HG03103 (cell line): ENCODE measurements at regions not wholly inside any gene's neighbourhood (a gene's known extent, or its start where the extent isn't known, plus 50 kb on each side); places are given as distances from the start of the nearest gene placed in this dataset.

Experiments used
- ATAC-seq: cut with Tn5 transposase; IDR thresholded peaks from one replicate; pipeline ENCODE4 v1.9.1; 2021; ENCODE audit warnings: low read depth; ENCODE audit not compliant: unreplicated experiment

DNA sequence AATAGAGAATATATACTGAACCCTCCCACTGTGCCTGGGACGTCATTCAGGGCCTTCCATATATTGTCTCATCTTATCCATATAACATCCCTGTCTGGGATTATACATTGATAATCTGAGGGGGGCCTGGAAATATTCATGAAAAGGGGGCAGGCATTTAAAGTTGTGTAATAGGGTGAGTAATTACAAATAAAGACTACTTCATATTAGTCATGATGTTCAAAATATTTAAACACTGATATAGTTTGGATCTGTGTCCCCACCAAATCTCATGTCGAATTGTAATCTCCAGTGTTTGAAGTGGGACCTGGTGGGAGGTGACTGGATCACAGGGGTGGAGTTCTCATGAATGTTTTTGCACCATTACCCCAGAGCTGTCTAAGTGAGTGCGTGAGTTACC lies 97.8 kb downstream of the AQP9 start:
- ATAC-seq: no peak

DNA sequence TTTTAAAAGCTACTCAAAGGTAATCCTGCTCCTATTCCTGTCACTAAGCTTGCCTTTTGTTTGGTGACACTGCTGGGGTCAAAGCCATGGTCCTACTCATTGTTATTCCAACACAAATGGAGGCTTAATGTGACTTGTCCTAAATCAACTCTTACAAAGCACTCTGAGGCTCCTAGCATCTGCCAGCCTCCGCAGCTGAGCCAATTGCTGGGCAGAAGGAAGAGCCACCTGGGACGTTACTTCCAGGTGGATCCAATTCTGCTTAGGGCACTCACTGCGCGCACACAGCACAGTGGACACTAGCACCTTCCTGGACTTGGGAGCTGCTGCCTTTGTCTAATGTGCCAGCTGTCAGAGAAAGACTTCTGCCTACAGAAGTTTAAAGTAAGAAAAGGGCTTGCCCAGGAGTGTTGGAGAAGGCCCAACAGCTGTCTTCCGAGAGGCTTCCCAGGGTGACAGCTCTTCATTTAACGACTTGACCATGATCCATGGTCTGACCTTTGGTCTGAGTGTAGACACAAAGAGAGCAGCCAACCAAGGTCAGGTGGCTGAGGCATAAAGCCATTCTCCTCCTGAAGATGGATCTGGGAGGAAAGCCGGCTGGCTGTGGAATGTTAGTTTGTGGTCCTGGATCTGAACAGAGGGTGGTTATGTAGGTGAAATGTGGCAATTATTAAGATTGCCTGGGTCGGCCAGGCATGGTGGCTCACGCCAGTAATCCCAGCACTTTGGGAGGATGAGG lies 102.2 kb downstream of the AQP9 start:
- no peak for ATAC-seq

DNA sequence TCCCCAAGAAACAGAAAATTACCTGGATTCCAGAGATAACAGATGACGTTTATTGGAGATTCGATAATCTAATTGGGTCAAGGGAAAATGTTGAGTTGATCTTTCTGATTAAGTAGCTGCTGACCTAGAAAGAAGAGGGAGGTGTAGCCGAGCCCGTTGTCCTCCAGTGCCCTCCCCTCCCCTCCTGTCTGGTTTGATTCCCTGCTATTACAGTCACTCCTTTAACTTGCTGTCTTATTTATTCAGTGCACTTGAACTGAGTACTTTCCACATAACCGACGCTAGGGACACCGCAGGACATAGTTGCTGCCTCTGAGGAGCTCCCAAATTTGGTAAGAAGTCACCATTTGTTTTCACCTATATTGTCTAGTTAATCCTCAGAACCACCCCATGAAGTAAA lies 103.7 kb downstream of the AQP9 start:
- no peak for ATAC-seq

DNA sequence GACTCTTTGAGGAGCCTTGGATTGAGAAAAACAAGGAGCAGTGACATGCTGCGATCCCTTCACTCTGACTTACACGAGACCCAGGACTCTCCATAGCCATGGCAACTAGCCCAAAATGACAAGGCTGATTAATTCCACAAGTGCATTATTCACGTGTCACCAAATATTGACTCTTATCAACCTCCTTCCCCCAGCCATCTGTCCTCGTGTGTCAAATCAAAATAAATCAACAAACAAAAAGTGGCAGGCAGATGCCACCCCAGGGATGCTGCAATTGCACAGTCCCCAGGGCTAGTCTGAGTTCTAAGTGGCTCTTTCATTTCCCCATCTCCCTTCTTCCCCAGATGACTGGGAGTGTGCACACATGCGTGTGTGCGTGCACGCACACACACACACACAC lies 104.9 kb downstream of the AQP9 start:
- ATAC-seq: no peak

DNA sequence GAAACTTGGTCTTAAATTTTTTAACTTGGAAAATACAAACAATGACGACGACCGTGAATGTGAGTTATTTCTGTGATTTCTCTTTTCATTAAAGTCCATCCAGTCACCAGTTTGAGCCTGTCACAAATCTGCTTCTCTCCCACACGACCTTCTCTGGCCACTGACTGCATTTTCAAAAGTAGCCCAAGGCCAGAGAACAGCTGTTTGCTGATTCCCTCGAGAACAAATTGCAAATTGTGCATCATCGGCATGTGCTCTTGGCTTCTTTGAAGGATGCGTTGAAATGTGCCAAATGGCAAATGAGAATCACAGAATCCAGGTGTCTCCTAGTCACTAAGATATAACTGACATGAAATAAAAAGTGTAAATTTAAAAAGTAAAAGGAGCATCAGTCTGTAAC lies 106.4 kb downstream of the AQP9 start:
- no peak for ATAC-seq

DNA sequence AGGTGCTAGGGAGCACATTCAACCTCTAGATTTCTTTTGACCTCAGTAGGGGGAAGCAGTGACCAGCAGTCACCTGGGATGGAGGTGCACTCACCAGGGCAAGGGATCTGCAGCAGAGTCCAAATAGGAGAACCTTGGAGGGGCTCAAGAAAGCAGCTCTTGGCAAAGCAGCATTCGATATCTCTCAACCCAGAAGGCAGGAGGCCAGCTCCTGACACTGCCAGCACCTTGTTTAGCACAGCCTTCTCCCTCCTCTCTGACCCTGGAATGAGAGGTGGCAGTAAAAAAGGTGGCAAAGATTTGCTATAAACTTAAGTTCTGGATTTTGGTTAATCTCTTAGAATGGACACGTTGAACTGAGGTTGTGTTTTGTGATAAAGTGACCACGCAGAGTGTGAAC lies 107.9 kb downstream of the AQP9 start:
- no peak for ATAC-seq

DNA sequence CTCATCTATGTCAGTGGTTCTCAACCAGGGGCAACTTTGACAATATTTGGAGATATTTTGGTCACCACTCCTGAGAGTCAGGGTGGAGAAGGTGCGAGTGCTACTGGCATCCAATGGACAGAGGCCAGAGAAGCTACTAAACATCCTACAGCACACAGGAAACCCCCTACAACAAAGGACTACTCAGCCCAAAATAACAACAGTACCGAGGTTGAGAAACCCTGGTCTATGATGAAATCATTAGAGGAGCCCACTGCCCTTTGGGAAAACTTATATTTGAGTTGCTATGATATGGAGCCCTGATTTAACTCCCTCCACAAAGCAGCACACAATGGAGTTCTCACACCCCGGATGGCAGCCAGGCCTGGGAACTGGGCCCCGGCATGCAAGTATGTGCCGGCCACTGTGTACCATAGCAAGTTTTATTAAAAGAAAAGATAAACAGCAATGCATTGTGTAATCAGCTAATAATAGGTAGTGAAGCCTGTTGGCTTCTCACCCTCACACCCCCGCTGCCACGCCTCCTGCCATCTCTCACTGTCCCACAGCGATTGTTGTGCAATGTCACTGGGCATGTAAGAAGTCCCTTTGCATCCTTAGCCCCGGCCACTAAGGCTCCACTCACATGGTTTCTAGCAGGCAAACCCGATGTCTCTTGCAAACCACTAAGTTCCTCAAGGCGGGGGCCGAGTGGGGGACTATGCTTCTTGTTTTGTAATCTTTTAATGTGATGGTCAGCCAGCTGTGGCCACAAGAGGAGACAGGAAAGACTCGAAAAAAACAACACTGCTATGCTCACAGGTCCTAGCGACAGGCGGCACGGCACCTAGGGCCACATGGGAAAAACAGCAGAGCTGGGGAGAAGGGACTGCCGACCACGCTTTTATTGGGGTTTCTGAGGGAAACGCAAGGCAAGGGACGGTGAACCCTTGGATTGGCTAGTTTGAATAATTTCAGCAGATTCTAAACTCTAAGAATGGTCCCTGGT lies 110.0 kb downstream of the AQP9 start:
- no peak for ATAC-seq

DNA sequence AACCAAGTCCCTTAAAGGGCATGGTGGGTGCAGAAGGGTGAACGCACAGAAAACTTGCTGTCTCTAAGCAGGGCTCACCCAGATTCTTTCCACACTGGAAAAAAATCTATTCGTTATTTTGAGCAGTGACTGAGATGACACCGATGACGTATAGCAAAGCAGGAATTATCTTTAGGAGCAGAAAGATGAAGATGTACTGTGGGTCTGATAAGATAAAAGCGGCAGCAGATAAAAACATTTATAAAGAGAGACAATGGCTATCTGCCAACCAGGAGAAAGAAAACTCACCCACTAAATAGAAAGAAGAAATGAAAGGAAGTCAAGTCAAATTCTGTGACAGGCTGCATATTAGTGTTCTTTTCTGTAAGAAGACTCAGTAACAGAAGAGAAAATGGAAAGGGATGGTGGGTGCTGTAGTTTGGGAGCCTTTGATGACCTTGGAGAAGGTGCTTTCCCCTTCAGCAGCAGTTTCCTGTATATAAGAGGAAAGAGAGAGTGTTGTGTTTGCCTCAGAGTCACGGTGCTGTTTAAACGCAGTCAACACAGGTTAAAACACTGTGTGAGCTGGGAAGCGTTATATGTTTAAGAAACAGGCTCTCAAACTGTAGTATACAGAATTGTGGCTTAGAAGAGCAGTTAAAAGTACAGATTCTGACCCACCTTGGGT lies 111.6 kb downstream of the AQP9 start:
- ATAC-seq: no peak

DNA sequence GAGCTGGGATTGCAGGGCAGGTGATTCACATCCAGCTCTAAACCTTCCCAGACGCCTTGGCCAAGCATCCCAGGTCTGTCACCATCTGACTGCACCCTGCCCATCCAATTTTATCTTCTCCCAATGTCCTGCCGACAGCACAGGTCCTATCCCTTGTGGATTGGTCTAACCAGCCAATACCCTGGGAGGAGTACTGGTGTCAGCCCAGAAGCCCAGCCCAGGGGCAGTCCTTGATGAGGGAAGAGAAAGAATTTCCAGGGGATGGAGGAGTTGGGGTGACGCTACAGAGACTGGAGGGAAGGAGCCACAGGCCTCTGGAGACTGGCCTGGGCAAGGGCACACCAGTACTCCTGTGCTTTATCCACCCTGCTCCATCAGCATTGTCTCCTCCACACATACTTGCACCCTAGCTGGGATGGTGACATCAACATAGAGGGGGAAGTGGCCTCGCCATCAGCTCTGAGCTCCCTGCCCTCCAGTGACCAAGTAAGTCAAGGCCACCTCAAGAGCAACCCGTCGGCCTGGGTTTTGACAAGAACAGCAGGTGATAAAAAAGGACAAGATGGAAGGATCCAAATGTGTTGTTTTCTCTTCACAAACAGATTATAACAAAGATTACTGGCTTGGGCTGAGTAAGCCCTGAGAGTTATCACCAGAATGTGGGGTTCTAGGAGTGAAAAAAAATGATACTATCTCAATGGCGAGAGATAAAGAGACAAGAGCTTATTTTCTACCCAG lies 114.6 kb downstream of the AQP9 start:
- no peak for ATAC-seq

DNA sequence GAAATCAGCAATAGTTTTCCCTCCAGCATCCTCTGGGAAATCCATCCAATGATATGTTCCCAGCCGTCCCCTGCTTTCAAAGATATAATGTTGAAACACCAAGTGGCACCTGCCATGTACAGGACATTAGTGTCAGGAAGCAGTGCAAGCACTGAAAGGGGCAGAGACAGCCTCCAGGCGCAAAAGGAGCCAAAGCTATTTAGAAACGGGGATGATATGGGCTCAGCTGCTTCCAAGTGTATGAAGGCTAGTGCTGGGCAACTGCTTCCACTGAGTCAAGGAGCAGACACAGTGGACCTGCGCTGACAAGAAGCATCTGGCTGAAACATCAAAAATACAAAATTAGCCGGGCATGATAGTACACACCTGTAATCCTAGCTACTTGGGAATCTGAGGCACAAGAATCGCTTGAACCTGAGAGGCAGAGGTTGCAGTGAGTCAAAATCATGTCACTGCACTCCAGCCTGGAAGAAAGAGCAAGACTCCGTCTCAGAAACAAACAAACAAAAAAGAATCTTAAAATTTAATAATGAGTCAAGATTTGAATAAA lies 119.7 kb downstream of the AQP9 start:
- no peak for ATAC-seq

DNA sequence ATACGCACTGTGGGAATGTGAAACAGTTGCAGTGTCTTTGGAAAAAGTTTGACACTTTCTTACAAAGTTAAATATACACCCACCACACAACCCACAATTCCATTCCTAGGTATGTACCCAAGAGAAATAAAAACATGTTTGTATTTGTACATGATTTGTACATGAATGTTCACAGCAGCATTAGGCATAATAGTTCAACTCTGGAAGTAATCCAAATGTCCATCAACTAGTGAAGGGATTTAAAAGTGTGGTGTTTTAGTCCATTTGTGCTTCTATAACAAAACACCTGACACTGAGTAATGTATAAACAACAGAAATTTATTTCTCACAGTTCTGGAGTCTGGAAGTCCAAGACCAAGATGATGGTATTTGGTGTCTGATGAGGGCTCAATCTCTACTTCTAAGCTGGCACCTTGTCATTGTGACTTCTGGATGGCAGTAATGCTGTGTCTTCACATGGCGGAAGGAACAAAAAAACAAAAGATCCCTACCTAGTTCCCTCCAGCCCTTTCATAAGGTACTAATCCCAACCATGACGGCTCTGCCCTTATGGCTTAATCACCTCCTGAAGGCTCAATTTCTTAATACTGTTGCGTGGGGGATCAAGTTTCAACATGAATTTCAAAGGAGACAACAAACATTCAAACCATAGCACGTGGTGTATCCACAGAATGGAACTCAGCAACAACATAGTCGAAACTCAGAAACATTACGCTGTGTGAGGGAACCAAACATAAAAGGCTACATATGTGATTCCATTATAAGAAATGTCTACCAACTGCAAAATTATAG lies 120.5 kb downstream of the AQP9 start:
- ATAC-seq: no peak

DNA sequence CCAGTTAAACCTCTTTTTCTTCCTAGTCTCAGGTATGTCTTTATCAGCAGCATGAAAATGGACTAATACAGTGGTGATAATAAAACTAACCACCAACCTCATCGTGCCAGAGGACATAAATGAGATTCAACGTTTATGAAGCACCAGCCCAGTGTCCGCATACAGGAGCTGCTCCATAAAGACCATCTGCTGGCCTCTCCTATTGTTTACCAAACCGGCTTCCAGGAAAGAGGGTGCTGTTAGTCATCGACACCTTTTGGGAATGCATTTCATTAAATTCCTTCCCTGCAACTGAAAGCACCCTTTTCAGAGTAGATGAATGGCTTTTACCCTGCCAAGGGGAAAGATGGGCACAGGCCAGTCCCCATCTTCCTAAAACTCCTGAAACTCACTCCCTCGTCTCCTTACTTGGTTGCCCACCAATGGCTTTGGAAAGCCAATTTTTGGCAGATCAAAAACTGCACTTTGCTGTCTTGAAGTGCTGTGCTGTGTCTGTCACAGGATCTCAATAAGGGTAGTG lies 122.1 kb downstream of the AQP9 start:
- no peak for ATAC-seq

DNA sequence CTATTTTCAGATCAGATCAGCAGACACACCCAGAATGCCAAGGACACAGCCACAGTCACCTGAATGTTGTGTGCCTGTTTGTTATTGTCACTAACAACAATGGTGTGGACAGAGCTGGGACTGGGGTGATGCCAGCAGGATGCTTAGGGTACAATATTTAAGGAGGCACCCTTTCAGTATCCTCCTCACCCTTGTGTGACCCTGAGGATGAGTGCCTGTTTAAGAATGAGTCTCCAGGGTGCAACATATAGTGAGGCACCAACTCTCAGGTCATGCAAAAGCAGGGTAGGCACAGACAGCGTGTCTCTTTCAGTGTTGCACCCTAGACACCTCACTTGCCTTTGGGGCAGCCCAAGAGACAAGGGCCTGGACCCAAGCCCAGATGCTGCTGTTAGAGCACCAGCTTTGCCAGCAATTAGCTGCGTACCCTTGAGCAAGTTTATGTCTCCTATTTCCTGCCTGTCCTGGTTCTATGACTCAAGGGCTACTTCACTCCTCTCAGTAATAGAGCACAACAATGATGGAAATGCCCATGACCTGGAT lies 122.6 kb downstream of the AQP9 start:
- ATAC-seq: no peak

DNA sequence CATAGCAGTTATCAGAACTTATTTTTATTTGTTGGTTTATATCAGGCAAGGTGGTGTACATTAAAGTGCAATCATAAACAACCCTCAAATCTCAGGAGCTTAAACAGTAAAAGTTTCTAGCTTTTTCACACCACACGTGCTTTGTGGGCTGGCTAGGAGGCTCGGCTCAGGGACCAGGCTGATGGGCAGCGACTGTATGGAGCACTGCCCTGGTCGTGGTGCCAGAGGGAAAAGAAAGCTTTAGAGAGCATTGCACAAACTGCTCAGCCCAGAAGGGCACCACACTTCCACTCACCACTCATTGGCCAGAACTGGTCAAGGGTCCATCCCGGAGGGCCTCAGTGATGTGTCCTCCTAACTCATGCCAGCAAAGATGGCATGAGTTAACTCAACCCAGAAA lies 123.2 kb downstream of the AQP9 start:
- ATAC-seq: no peak

DNA sequence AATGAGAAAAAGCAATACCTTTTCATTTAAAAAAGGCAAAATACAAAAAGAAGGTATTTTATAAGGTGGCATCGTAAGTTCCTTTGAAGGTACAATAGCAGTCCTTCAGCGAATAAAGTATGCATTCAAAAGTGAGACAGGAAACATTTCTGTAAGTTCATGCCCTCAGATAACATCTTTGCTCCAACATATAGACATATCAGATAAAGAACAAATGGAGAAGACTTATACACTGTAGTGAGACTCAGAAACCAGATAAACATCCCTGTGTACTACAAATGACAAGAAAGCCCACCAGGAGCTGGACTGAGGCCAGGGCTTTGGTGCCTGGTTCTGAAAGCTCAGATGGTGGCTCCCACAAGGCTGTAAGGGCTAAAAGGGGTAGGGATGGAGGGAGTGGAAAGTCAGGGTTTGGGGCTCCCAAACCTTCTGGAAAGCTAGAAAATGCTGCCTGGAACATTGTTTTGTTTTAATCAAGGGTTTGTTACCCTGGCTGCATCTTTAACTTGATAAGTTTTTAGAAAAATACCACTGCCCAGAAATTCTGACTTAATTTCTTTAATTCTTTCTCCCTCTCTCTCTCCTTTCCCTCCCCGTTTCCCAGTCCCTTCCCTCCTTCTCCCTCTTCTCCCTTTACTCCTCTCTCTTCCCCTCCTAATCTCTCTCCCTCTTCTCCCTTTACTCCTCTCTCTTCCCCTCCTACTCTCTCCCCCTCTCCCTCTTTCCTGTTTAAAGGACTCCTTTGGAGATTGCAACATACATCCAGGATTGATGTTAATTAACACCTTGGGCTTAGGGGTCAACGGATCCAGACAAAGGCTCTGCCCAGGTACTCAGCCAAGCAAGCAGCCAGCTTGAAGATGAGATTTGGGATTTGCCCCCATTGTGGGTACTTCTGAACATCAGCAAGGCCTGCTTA lies 126.1 kb downstream of the AQP9 start:
- ATAC-seq: no peak

DNA sequence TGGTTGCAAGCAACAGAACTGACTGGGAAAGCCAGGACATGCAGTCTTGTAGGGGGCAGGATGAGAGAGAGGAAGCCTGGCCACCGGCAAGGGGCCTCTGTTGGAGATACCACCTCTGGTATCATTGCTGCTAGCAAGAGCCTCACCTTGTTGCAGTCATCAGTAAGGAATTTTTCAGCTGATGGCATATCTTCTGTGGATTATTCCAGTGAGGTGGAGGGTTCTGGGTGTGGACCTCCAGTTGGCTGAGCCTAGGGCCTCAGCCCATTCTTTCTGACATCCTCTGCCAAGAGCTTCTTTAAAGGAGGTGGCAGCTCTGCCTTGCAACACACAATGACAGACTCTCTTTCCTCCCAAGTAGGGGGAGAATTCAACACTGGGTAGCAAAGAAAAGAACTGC lies 128.9 kb downstream of the AQP9 start:
- ATAC-seq: no peak

DNA sequence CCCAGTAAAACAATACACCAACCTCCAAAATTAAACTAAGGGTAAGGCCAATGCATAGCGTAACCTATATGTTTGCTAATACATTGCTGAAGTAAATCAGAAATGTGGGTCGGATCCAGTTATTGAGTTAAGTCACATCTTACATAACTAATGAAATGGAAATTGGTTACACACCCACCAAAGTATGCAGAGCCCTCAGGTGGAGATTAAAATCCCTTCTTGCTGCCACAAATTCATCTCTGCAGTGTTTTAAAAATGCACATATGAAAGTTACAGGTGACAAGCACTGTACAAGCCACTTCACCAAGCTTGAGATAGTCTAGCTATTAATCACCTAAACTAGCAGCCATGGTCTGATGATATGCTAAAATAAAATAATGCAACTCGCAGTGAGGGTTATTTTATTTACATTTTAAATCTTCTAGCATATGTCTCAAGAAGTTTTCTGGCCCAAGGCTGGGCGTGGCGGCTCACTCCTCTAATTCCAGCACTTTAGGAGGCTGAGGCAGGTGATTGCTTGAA lies 130.6 kb downstream of the AQP9 start:
- ATAC-seq: no peak
